Ectodermal cell (in vitro differentiated cells): ENCODE measurements at regions not wholly inside any gene's neighbourhood (a gene's known extent, or its start where the extent isn't known, plus 50 kb on each side); places are given as distances from the start of the nearest gene placed in this dataset.

Experiments
- H3K27ac ChIP-seq: 2 replicates; pipeline ENCODE4 v1.7.0; 2013; ENCODE audit warnings: mild to moderate bottlenecking, low read depth, low read length; ENCODE audit not compliant: insufficient read depth, poor library complexity, severe bottlenecking
- H3K27me3 ChIP-seq: 2 replicates; pipeline ENCODE4 v1.7.0; 2013; ENCODE audit warnings: mild to moderate bottlenecking, low read length; ENCODE audit not compliant: insufficient read depth, control insufficient read depth, poor library complexity, severe bottlenecking
- H3K36me3 ChIP-seq: one replicate; pipeline ENCODE4 v1.7.0; 2013; ENCODE audit warnings: low read length; ENCODE audit not compliant: control insufficient read depth, insufficient read depth
- H3K4me1 ChIP-seq: one replicate; pipeline ENCODE4 v1.7.0; 2013; ENCODE audit warnings: low read length; ENCODE audit not compliant: control insufficient read depth, insufficient read depth
- H3K4me3 ChIP-seq: 2 replicates; pipeline ENCODE4 v1.7.0; 2013; ENCODE audit warnings: low read depth, low read length, control low read depth; ENCODE audit not compliant: insufficient read depth
- H3K9me3 ChIP-seq: 2 replicates; pipeline ENCODE4 v1.7.0; 2013; ENCODE audit warnings: mild to moderate bottlenecking, low read length, moderate library complexity; ENCODE audit not compliant: control insufficient read depth
- WGBS, 2 experiments: methylation state at CpG; one replicate each; pipeline ENCODE4 v1.1.7; 2013; ENCODE audit warnings: missing lambda C conversion rate in 2 of 2; 5-methylcytosine and 5-hydroxymethylcytosine counted together

GRCh38 chr3:148240351-148240750 lies 457.4 kb upstream of the AGTR1 start:
- Histone ChIP-seq H3K4me1 (no peaks in the 10 kb centered on the region), H3K27me3 (no peaks in the 10 kb centered on the region), H3K4me3 (no peak overlapping the region), H3K36me3 (no peaks in the 10 kb centered on the region), H3K9me3 (no peaks in the 10 kb centered on the region), H3K27ac (no peak overlapping the region)
- WGBS, 2 experiments, result 98 to 100% methylated on average over 2 to 3 of the region's 3 CpGs

DNA sequence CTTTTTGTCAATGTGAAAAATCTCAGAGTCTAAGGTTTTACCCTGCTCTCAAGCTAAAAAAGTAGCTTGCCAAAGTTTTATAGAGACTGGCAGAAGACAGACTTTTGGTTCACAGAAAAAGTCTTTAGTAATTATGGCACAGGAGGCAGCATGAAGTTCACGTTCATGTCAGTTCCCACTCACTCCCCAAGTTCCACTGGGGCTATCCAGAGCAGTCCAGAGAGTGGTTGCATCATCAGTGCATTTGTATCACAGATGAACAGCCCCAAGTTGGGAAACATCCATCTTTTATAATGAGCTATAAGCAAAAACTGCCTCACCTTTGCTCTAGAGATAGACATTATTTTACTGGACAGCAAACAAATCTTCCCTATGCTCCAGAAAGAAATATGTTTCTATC lies 454.1 kb upstream of the AGTR1 start:
- 80 to 90% methylated on average over 1 of the region's 1 CpG for WGBS, 2 experiments
- no peaks in the 10 kb centered on the region for H3K9me3 ChIP-seq
- H3K27ac ChIP-seq, result no peak overlapping the region
- no peaks in the 10 kb centered on the region for H3K4me1 ChIP-seq
- no peak overlapping the region for H3K4me3 ChIP-seq
- no peaks in the 10 kb centered on the region for H3K27me3 ChIP-seq
- no peaks in the 10 kb centered on the region for H3K36me3 ChIP-seq

DNA sequence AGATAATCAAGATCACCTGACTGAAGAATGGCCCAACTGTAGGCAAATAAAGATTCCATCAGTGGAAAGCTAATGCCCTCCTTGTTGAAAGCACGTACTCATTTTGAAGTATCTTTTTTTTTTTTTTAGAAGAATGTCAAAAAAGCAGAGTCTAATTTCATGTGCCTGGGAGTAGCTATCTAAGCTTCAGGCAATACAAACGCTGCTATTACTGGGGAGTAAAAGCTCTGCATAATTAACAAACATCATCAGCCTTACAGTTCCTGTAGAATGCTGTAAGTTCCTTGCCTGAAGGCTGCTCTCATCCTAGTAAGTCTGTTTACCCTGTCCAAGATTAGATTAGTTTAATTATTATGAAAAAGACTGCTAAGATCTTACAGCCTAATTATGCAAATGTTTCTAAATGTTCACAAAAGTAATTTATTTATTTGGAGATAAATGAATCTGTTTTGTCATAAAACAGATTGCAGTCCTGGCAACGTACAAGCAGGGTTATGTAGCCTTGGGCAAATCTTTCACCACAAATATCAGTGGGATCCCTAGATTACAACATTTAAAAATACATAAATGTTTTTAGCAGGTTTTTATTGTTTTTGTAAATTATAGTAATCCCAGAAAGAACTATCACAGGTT lies 451.3 kb upstream of the AGTR1 start:
- Histone ChIP-seq H3K9me3 (no peaks in the 10 kb centered on the region), H3K4me3 (no peak overlapping the region), H3K27ac (no peak overlapping the region), H3K36me3 (no peaks in the 10 kb centered on the region), H3K27me3 (no peaks in the 10 kb centered on the region), H3K4me1 (no peaks in the 10 kb centered on the region)
- 88 to 90% methylated on average over 2 of the region's 3 CpGs for WGBS, 2 experiments

GRCh38 chr3:148253713-148254112 lies 444.0 kb upstream of the AGTR1 start:
- no peaks in the 10 kb centered on the region for H3K36me3 ChIP-seq
- WGBS, 2 experiments, result 88 to 93% methylated on average over 2 of the region's 2 CpGs

GRCh38 chr3:148254402-148254801 lies 443.3 kb upstream of the AGTR1 start:
- Histone ChIP-seq H3K36me3 (no peaks in the 10 kb centered on the region), H3K9me3 (no peaks in the 10 kb centered on the region), H3K4me1 (no peaks in the 10 kb centered on the region), H3K27me3 (no peaks in the 10 kb centered on the region), H3K27ac (no peak overlapping the region), H3K4me3 (no peak overlapping the region)
- 96 to 100% methylated on average over 2 of the region's 2 CpGs for WGBS, 2 experiments

More at GRCh38 chr3:148253713-148254112, 444.0 kb upstream of the AGTR1 start:
- no peaks in the 10 kb centered on the region for H3K4me1 ChIP-seq
- no peaks in the 10 kb centered on the region for H3K9me3 ChIP-seq
- H3K27me3 ChIP-seq, result no peaks in the 10 kb centered on the region
- H3K27ac ChIP-seq, result no peak overlapping the region
- no peak overlapping the region for H3K4me3 ChIP-seq

DNA sequence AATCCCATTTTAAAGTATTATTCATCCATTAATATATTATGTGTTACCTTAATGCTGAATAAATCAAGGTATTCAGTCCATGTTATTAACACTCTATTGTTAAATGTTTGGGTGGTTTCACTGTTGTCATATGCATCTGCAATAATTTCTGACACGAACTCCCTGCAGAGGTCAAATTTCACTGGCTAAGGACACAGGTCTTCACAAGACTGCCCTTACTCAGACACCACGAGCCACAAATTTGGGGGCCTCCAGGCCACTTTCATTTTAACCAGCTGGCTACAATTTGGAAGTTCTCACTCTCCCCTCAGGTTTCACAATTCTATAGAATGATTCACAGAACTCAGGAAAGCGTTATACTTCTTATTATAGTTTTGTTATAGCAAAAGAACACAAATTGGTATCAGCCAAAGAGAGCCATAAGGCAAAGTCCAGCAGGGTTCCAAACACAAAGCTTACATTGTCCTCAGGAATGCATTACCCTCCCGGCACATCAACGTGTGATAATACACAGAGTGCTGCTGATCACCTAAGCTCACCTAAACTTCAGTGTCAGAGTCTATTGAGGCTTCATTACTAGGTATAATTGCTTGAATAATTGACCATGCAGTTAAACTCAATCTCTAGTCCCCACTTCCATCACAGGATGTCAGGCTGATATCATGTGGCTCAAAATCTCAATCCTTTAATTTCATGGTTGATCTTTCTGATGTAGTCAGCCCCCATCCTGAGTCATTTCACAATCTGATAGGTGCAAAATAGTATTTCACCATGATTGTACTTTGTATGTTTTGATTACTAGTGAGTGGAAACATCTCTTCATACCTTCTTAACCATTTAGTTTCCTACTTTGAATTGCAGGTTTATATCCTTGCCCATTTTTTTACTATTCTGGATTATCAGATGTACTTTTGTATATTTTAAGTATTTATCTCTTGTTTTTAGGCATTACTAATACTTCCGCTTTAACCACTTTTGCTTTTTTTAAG lies 441.4 kb upstream of the AGTR1 start:
- no peak overlapping the region for H3K4me3 ChIP-seq
- no peaks in the 10 kb centered on the region for H3K27me3 ChIP-seq

GRCh38 chr3:148262980-148263379 lies 434.7 kb upstream of the AGTR1 start:
- H3K9me3 ChIP-seq, result no peaks in the 10 kb centered on the region
- no peak overlapping the region for H3K27ac ChIP-seq
- H3K4me1 ChIP-seq, result no peaks in the 10 kb centered on the region
- H3K4me3 ChIP-seq, result no peak overlapping the region
- H3K36me3 ChIP-seq, result no peaks in the 10 kb centered on the region
- H3K27me3 ChIP-seq, result no peaks in the 10 kb centered on the region

More for the DNA sequence above, 441.4 kb upstream of the AGTR1 start:
- H3K36me3 ChIP-seq, result no peaks in the 10 kb centered on the region
- no peaks in the 10 kb centered on the region for H3K4me1 ChIP-seq
- H3K9me3 ChIP-seq, result no peaks in the 10 kb centered on the region
- WGBS, 2 experiments, result 74% methylated on average over 4 to 5 of the region's 6 CpGs
- H3K27ac ChIP-seq, result no peak overlapping the region

DNA sequence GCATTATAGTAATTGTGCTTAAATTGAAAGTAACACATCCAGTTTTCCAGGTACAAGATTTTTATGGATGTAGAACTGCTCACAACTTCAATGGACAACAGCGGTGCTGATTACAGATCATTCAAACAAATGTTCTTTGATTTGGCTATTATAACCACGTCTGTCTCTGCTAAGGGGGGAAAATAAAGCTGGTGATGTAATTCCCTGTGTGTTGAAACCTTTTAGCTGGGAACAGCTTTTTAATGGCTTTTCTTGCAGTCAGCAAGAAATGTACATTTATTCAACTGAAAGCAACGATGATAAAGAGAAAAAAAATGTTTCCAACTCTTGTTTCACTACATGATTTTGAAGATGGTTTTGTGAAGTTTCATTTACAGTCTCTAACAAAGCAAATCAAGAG lies 431.9 kb upstream of the AGTR1 start:
- H3K9me3 ChIP-seq, result no peaks in the 10 kb centered on the region
- no peaks in the 10 kb centered on the region for H3K4me1 ChIP-seq
- no peaks in the 10 kb centered on the region for H3K27me3 ChIP-seq
- 93% methylated on average over 3 of the region's 3 CpGs for WGBS, 2 experiments
- H3K36me3 ChIP-seq, result no peaks in the 10 kb centered on the region
- no peak overlapping the region for H3K27ac ChIP-seq
- H3K4me3 ChIP-seq, result no peak overlapping the region

- H3K36me3 ChIP-seq, result no peaks in the 10 kb centered on the region
- WGBS, 2 experiments, result 96 to 100% methylated on average over 2 of the region's 2 CpGs
- no peaks in the 10 kb centered on the region for H3K27me3 ChIP-seq
- H3K9me3 ChIP-seq, result no peaks in the 10 kb centered on the region
- H3K4me1 ChIP-seq, result no peaks in the 10 kb centered on the region
- no peak overlapping the region for H3K4me3 ChIP-seq
- no peak overlapping the region for H3K27ac ChIP-seq
Observed at GRCh38 chr3:148266341-148266740, 431.4 kb upstream of the AGTR1 start.

DNA sequence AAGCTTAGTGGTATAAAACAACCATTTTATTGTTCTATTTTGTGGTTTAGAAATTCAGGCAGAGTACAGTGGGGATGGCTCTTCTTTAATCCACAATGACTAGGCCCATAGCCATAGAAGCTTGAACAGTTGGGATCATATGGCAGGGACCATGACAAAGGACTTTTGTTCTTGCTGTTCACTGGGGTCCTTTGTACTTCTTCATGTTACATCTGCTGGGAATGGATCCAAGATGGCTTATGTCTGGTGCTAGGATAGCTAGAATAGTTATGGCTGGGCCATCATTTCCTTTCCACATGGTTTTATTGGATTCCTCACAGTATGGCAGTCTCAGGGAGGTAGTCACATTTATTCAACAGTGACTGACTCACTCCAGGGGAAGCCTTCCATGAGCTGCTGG lies 427.9 kb upstream of the AGTR1 start:
- Histone ChIP-seq H3K27me3 (no peaks in the 10 kb centered on the region), H3K9me3 (no peaks in the 10 kb centered on the region), H3K4me1 (no peaks in the 10 kb centered on the region), H3K4me3 (no peak overlapping the region), H3K27ac (no peak overlapping the region), H3K36me3 (no peaks in the 10 kb centered on the region)
